Panc1 (cell line): ENCODE measurements at regions not wholly inside any gene's neighbourhood (a gene's known extent, or its start where the extent isn't known, plus 50 kb on each side); places are given as distances from the start of the nearest gene placed in this dataset.

Experiments used
- ATAC-seq: fragments of 200-7000 bp; cut with Tn5 transposase; 2 replicates; pipeline ENCODE4 v1.9.1; 2020; ENCODE audit warnings: mild to moderate bottlenecking, moderate library complexity
- BruUV-seq: library from RNA; stranded (reverse); fragments of 400-500 nt; replicated peaks from 2 replicates; lab custom pipeline; 2021; lab: Mats Ljungman, UMichigan
- CTCF ChIA-PET: fragments of 300-600 bp; sonication (Branson Sonifier 250); formaldehyde crosslinking; loops from one replicate; lab custom pipeline; 2022; ENCODE audit warnings: antibody characterized with exemption; lab: Charles Lee
- POLR2A ChIA-PET: fragments of 300-600 bp; sonication (Branson Sonifier 250); formaldehyde crosslinking; loops from one replicate; lab custom pipeline; 2022; ENCODE audit warnings: antibody characterized with exemption; lab: Charles Lee
- DNase-seq: peaks from one replicate; pipeline ENCODE4 v3.0.0-alpha.2; 2010; ENCODE audit warnings: low read depth, low spot score
- H3K27ac ChIP-seq: 2 replicates; pipeline ENCODE4 v1.5.1; 2011; ENCODE audit warnings: mild to moderate bottlenecking, low read length, inconsistent platforms
- H3K27me3 ChIP-seq: fragments of 200-500 bp; sonication (Bioruptor generic); 2 replicates; pipeline ENCODE4 v1.6.0; 2014; ENCODE audit warnings: low read length, inconsistent platforms; ENCODE audit not compliant: control insufficient read depth, insufficient read depth
- H3K36me3 ChIP-seq: fragments of 200-500 bp; sonication (Bioruptor generic); 2 replicates; pipeline ENCODE4 v1.5.1; 2014; ENCODE audit warnings: inconsistent platforms, mild to moderate bottlenecking, low read length, moderate library complexity; ENCODE audit not compliant: control insufficient read depth, insufficient read depth
- H3K4me1 ChIP-seq: 2 replicates; pipeline ENCODE4 v1.5.1; 2011; ENCODE audit warnings: inconsistent platforms, mild to moderate bottlenecking, low read length, moderate library complexity; ENCODE audit not compliant: control insufficient read depth, insufficient read depth
- H3K4me3 ChIP-seq, 2 experiments: 2 replicates each; pipeline ENCODE4 v1.5.1; 2011 to 2012; ENCODE audit warnings: low read depth in 2 of 2, low read length in 2 of 2, mild to moderate bottlenecking in 2 of 2, inconsistent platforms in 1 of 2, moderate library complexity in 1 of 2
- H3K9me3 ChIP-seq: fragments of 200-500 bp; sonication (Bioruptor generic); 2 replicates; pipeline ENCODE4 v1.5.1; 2014; ENCODE audit warnings: low read depth, mild to moderate bottlenecking, inconsistent platforms, low read length, moderate library complexity; ENCODE audit not compliant: control insufficient read depth, insufficient read depth
- POLR2AphosphoS5 ChIP-seq: IDR thresholded peaks from 2 replicates; pipeline ENCODE4 v1.6.1; 2012; ENCODE audit warnings: mild to moderate bottlenecking, low read depth, low read length, moderate library complexity
- SIN3A ChIP-seq: IDR thresholded peaks from 2 replicates; pipeline ENCODE4 v1.6.1; 2012; ENCODE audit warnings: low read depth, mild to moderate bottlenecking, low read length, moderate library complexity, borderline replicate concordance; ENCODE audit not compliant: insufficient read depth
- TCF7L2 ChIP-seq: IDR thresholded peaks from 2 replicates; pipeline ENCODE4 v1.6.1; 2011; ENCODE audit warnings: mild to moderate bottlenecking, low read depth, low read length, inconsistent platforms
- in situ Hi-C: cut with HindIII; loops from 2 replicates; pipeline ENCODE4 v1.10.0; 2016; ENCODE audit warnings: low sequenced_read_pairs, low pct_unique_long_range_greater_than_20kb
- intact Hi-C: fragments of 100-400 bp; cut with micrococcal nuclease; formaldehyde crosslinking; loops from one replicate; pipeline ENCODE4 v1.10.0; 2022; ENCODE audit not compliant: unreplicated experiment
- TF ChIP-seq, protein P1 (sequence below), 2 experiments: IDR thresholded peaks; 2 replicates each; pipeline ENCODE4 v1.6.1; 2011 to 2012; ENCODE audit warnings: low read depth in 2 of 2, control low read depth in 1 of 2, low read length in 1 of 2, mild to moderate bottlenecking in 1 of 2, moderate library complexity in 1 of 2; ENCODE audit not compliant: insufficient read depth in 1 of 2
- TF ChIP-seq, protein P2 (sequence below): fragments of 450-650 bp; IDR thresholded peaks from 2 replicates; pipeline ENCODE4 v1.5.1; 2017; ENCODE audit warnings: mild to moderate bottlenecking

DNA sequence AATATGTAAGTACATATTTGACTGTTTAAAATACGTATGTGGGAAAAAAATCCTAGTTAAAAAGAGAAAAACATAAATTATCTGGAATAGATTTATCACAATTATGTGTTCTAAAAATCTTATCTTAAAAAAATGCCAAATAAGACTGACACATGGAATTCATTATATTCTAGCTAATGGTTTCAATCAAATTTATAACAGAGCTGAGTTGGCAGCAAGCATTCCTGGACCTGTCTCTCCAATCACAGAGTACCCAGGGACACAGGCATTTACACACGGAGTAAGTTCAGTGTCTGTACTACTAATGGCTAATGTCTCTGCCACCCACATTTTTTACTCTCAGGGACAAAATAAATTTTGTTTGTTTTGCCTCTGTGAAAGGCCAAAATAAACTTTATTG lies 122.3 kb downstream of the RPS12 start:
- intact Hi-C loops, result no loop called here
- no peaks in the 10 kb centered on the region for H3K4me1 ChIP-seq
- H3K9me3 ChIP-seq, result no peaks in the 10 kb centered on the region
- H3K36me3 ChIP-seq, result no peaks in the 10 kb centered on the region
- POLR2A ChIA-PET, result no interaction called here
- in situ Hi-C loops, result no loop called here
- ATAC-seq (no peak), DNase-seq (no peak)
- H3K27me3 ChIP-seq, result no peaks in the 10 kb centered on the region
- TF ChIP-seq TCF7L2 (no peak), POLR2AphosphoS5 (no peak), SIN3A (no peak)
- TF ChIP-seq, protein P1, sequence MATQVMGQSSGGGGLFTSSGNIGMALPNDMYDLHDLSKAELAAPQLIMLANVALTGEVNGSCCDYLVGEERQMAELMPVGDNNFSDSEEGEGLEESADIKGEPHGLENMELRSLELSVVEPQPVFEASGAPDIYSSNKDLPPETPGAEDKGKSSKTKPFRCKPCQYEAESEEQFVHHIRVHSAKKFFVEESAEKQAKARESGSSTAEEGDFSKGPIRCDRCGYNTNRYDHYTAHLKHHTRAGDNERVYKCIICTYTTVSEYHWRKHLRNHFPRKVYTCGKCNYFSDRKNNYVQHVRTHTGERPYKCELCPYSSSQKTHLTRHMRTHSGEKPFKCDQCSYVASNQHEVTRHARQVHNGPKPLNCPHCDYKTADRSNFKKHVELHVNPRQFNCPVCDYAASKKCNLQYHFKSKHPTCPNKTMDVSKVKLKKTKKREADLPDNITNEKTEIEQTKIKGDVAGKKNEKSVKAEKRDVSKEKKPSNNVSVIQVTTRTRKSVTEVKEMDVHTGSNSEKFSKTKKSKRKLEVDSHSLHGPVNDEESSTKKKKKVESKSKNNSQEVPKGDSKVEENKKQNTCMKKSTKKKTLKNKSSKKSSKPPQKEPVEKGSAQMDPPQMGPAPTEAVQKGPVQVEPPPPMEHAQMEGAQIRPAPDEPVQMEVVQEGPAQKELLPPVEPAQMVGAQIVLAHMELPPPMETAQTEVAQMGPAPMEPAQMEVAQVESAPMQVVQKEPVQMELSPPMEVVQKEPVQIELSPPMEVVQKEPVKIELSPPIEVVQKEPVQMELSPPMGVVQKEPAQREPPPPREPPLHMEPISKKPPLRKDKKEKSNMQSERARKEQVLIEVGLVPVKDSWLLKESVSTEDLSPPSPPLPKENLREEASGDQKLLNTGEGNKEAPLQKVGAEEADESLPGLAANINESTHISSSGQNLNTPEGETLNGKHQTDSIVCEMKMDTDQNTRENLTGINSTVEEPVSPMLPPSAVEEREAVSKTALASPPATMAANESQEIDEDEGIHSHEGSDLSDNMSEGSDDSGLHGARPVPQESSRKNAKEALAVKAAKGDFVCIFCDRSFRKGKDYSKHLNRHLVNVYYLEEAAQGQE (IDR thresholded peaks at IDR 0.05; ENCODE audit: insufficient read depth in 1 of 2, low read depth in 2 of 2, low read length in 1 of 2), result no peak
- TF ChIP-seq, protein P2, sequence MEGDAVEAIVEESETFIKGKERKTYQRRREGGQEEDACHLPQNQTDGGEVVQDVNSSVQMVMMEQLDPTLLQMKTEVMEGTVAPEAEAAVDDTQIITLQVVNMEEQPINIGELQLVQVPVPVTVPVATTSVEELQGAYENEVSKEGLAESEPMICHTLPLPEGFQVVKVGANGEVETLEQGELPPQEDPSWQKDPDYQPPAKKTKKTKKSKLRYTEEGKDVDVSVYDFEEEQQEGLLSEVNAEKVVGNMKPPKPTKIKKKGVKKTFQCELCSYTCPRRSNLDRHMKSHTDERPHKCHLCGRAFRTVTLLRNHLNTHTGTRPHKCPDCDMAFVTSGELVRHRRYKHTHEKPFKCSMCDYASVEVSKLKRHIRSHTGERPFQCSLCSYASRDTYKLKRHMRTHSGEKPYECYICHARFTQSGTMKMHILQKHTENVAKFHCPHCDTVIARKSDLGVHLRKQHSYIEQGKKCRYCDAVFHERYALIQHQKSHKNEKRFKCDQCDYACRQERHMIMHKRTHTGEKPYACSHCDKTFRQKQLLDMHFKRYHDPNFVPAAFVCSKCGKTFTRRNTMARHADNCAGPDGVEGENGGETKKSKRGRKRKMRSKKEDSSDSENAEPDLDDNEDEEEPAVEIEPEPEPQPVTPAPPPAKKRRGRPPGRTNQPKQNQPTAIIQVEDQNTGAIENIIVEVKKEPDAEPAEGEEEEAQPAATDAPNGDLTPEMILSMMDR, result no peak
- CTCF ChIA-PET, result no interaction called here
- H3K4me3 ChIP-seq, result no peak overlapping the region
- BruUV-seq, result no TSS peak
- H3K27ac ChIP-seq, result no peak overlapping the region

DNA sequence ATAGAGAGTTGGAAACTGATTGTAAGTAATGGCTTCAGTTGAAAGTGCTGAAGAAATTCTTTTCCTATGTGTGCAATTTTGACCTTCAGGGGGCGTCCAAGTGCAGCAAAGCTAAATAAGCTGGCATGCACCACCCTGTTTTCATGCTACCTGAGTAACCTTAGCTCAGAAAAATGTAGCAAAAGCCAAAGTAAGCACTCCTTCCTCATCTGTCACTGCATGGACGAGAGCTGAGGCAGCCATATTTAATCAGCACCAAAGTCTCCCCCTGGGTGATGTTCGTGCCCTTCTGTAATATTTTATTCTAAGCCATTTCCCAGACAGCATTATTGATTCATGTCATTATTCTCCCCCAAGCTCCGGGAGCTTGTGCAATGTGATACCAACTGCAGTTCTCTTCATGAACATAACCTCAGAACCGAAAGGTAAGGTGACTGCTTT lies 123.1 kb downstream of the RPS12 start:
- no peaks in the 10 kb centered on the region for H3K36me3 ChIP-seq
- in situ Hi-C loops, result no loop called here
- BruUV-seq, result no TSS peak
- no peak for TF ChIP-seq SIN3A
- TF ChIP-seq, protein P2, result peak; percentile 51
- H3K4me1 ChIP-seq, result no peaks in the 10 kb centered on the region
- ChIA-PET CTCF (no interaction called here), POLR2A (no interaction called here)
- no peaks in the 10 kb centered on the region for H3K9me3 ChIP-seq
- intact Hi-C loops, result no loop called here
- no peak overlapping the region for H3K4me3 ChIP-seq
- DNase-seq (no peak), ATAC-seq (no peak)
- H3K27me3 ChIP-seq, result no peaks in the 10 kb centered on the region
- no peak overlapping the region for H3K27ac ChIP-seq

DNA sequence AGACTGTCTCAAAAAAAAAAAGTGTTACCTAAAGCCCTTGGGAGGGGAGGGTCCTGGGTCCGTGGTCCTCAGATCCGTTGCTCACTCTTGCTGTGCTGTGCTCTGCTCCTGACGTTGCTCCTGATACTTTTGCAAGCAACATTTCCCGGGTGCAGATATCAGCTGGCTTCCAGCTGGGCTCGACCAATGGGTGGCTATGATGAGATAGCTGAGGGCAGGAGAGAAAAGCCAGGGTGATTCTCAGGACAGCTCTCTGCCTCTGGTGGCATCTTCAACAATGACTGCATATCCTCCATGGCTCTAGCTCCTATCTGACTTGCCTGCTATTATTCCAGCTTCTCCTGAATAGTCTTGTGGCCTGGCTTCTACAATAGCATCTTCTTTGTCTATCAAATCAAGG lies 134.5 kb downstream of the RPS12 start:
- in situ Hi-C loops, result no loop called here
- BruUV-seq, result no TSS peak
- ChIA-PET POLR2A (interaction anchor here (0.7 kb wide), 1 partner anchor 1664 kb away, joined by 3 read pairs; no protein-coding TSS in a partner anchor), CTCF (no interaction called here)
- Histone ChIP-seq H3K9me3 (no peaks in the 10 kb centered on the region), H3K4me3 (no peak overlapping the region), H3K27ac (no peak overlapping the region), H3K36me3 (no peaks in the 10 kb centered on the region), H3K4me1 (no peaks in the 10 kb centered on the region), H3K27me3 (no peaks in the 10 kb centered on the region)
- no peak for TF ChIP-seq POLR2AphosphoS5
- DNase-seq (no peak), ATAC-seq (no peak)
- intact Hi-C loops, result no loop called here
